Neural progenitor cell (in vitro differentiated cells): ENCODE measurements at regions not wholly inside any gene's neighbourhood (a gene's known extent, or its start where the extent isn't known, plus 50 kb on each side); places are given as distances from the start of the nearest gene placed in this dataset.
A peak's percentile ranks its signal among the peaks of the same experiment; 100 is the strongest.

ENCODE experiments used
- DNase-seq: peaks from one replicate; pipeline ENCODE4 v3.0.0-alpha.2; 2016; ENCODE audit warnings: low spot score
- H2AFZ ChIP-seq: fragments of 200-600 bp; sonication (generic); replicated peaks from 2 replicates; pipeline ENCODE4 v1.6.1; 2016; ENCODE audit warnings: antibody characterized with exemption
- H3F3A ChIP-seq: fragments of 200-600 bp; sonication (generic); 2 replicates; pipeline ENCODE4 v1.6.1; 2016; ENCODE audit warnings: antibody characterized with exemption, low read depth
- H3K27ac ChIP-seq: fragments of 200-600 bp; sonication (generic); 2 replicates; pipeline ENCODE4 v1.5.1; 2016; ENCODE audit warnings: mild to moderate bottlenecking
- H3K27me3 ChIP-seq: fragments of 200-600 bp; sonication (generic); 2 replicates; pipeline ENCODE4 v1.6.1; 2016; ENCODE audit warnings: mild to moderate bottlenecking, moderate library complexity
- H3K36me3 ChIP-seq: fragments of 200-600 bp; sonication (generic); 2 replicates; pipeline ENCODE4 v1.5.1; 2016
- H3K4me1 ChIP-seq: fragments of 200-600 bp; sonication (generic); 2 replicates; pipeline ENCODE4 v1.6.1; 2016; ENCODE audit warnings: mixed run types
- H3K4me2 ChIP-seq: fragments of 200-600 bp; sonication (generic); 2 replicates; pipeline ENCODE4 v1.6.1; 2016
- H3K4me3 ChIP-seq: fragments of 200-600 bp; sonication (generic); 2 replicates; pipeline ENCODE4 v1.5.1; 2016
- H3K79me2 ChIP-seq: fragments of 200-600 bp; sonication (generic); 2 replicates; pipeline ENCODE4 v1.6.1; 2016; ENCODE audit warnings: low read depth
- H3K9ac ChIP-seq: fragments of 200-600 bp; sonication (generic); 2 replicates; pipeline ENCODE4 v1.6.1; 2016
- H3K9me3 ChIP-seq: fragments of 200-600 bp; sonication (generic); 2 replicates; pipeline ENCODE4 v1.5.1; 2016; ENCODE audit warnings: low read depth
- H4K20me1 ChIP-seq: fragments of 200-600 bp; sonication (generic); 2 replicates; pipeline ENCODE4 v1.6.1; 2016; ENCODE audit warnings: low read depth
- H3K27ac Mint-ChIP-seq: 3 replicates; pipeline ENCODE4 v1.8.0; 2021; ENCODE audit warnings: mixed read lengths
- H3K27me3 Mint-ChIP-seq: 2 replicates; pipeline ENCODE4 v1.8.0; 2022; ENCODE audit warnings: low read depth, mild to moderate bottlenecking, inconsistent platforms, moderate library complexity, mixed read lengths; ENCODE audit not compliant: insufficient read depth
- H3K36me3 Mint-ChIP-seq: 3 replicates; pipeline ENCODE4 v1.8.0; 2021; ENCODE audit warnings: mixed read lengths
- H3K4me1 Mint-ChIP-seq: 3 replicates; pipeline ENCODE4 v1.8.0; 2021; ENCODE audit warnings: mixed read lengths
- H3K4me3 Mint-ChIP-seq: 3 replicates; pipeline ENCODE4 v1.8.0; 2021; ENCODE audit warnings: mild to moderate bottlenecking, moderate library complexity, mixed read lengths
- H3K9me3 Mint-ChIP-seq: 3 replicates; pipeline ENCODE4 v1.8.0; 2020; ENCODE audit warnings: mixed read lengths
- CTCF ChIP-seq: fragments of 200-600 bp; sonication (generic); IDR thresholded peaks from 2 replicates; pipeline ENCODE4 v1.5.1; 2017; ENCODE audit warnings: antibody characterized with exemption, mild to moderate bottlenecking
- EZH2 ChIP-seq: fragments of 200-600 bp; sonication (generic); IDR thresholded peaks from 2 replicates; pipeline ENCODE4 v1.6.1; 2017; ENCODE audit warnings: antibody characterized with exemption, mild to moderate bottlenecking, moderate library complexity
- EZH2phosphoT487 ChIP-seq: fragments of 200-600 bp; sonication (generic); IDR thresholded peaks from 2 replicates; pipeline ENCODE4 v1.6.1; 2017; ENCODE audit warnings: antibody characterized with exemption

- H3K9me3 ChIP-seq: peaks cover 4% of the 10 kb centered on the region
- H3K27me3 Mint-ChIP-seq: no peaks in the 10 kb centered on the region
- H4K20me1 ChIP-seq: no peaks in the 10 kb centered on the region
- no peak overlapping the region for H2AFZ ChIP-seq
- no peaks in the 10 kb centered on the region for H3F3A ChIP-seq
- no peaks in the 10 kb centered on the region for H3K27me3 ChIP-seq
- peak overlapping the region; percentile 34 for H3K4me2 ChIP-seq
- H3K4me1 Mint-ChIP-seq: no peaks in the 10 kb centered on the region
- H3K4me3 ChIP-seq: no peak overlapping the region
- no peaks in the 10 kb centered on the region for H3K79me2 ChIP-seq
- no peak overlapping the region for H3K27ac ChIP-seq
- H3K36me3 Mint-ChIP-seq: no peaks in the 10 kb centered on the region
- H3K27ac Mint-ChIP-seq: no peak overlapping the region
- H3K9me3 Mint-ChIP-seq: no peaks in the 10 kb centered on the region
- H3K4me3 Mint-ChIP-seq: no peak overlapping the region
- H3K9ac ChIP-seq: no peak overlapping the region
- TF ChIP-seq EZH2phosphoT487 (no peak), EZH2 (no peak), CTCF (no peak)
- peak; percentile 16 for DNase-seq
- H3K36me3 ChIP-seq: no peaks in the 10 kb centered on the region
- H3K4me1 ChIP-seq: peaks cover 13% of the 10 kb centered on the region
Observed at GRCh38 chr4:130722361-130722760, 1626.4 kb downstream of the C4orf33 start.

- H3K27ac ChIP-seq: no peak overlapping the region
- H3K27me3 ChIP-seq: no peaks in the 10 kb centered on the region
- no peaks in the 10 kb centered on the region for H3K9me3 Mint-ChIP-seq
- H3K4me3 Mint-ChIP-seq: no peak overlapping the region
- H3K36me3 ChIP-seq: no peaks in the 10 kb centered on the region
- no peak overlapping the region for H3K9ac ChIP-seq
- H3K79me2 ChIP-seq: no peaks in the 10 kb centered on the region
- DNase-seq: no peak
- no peaks in the 10 kb centered on the region for H3K4me1 ChIP-seq
- H3K4me2 ChIP-seq: no peak overlapping the region
- H3K27ac Mint-ChIP-seq: no peak overlapping the region
- TF ChIP-seq EZH2: no peak
- no peak for TF ChIP-seq CTCF
- TF ChIP-seq EZH2phosphoT487: no peak
- no peaks in the 10 kb centered on the region for H4K20me1 ChIP-seq
- H3K4me1 Mint-ChIP-seq: no peaks in the 10 kb centered on the region
- no peaks in the 10 kb centered on the region for H3K9me3 ChIP-seq
- no peaks in the 10 kb centered on the region for H3K27me3 Mint-ChIP-seq
- H2AFZ ChIP-seq: no peak overlapping the region
- no peak overlapping the region for H3K4me3 ChIP-seq
- no peaks in the 10 kb centered on the region for H3K36me3 Mint-ChIP-seq
- no peaks in the 10 kb centered on the region for H3F3A ChIP-seq
Observed at GRCh38 chr4:130736436-130737185, 1640.7 kb downstream of the C4orf33 start.

- H3K9me3 Mint-ChIP-seq: no peaks in the 10 kb centered on the region
- no peak overlapping the region for H3K27ac Mint-ChIP-seq
- H3K27me3 ChIP-seq: no peaks in the 10 kb centered on the region
- H3K9ac ChIP-seq: no peak overlapping the region
- H3K9me3 ChIP-seq: no peaks in the 10 kb centered on the region
- no peaks in the 10 kb centered on the region for H3F3A ChIP-seq
- H3K4me3 Mint-ChIP-seq: no peak overlapping the region
- no peak overlapping the region for H3K4me2 ChIP-seq
- H3K4me1 ChIP-seq: no peaks in the 10 kb centered on the region
- H2AFZ ChIP-seq: no peak overlapping the region
- H3K27me3 Mint-ChIP-seq: no peaks in the 10 kb centered on the region
- no peaks in the 10 kb centered on the region for H3K36me3 ChIP-seq
- H4K20me1 ChIP-seq: no peaks in the 10 kb centered on the region
- H3K36me3 Mint-ChIP-seq: no peaks in the 10 kb centered on the region
- no peak overlapping the region for H3K27ac ChIP-seq
- no peaks in the 10 kb centered on the region for H3K79me2 ChIP-seq
- no peak for TF ChIP-seq EZH2
- no peak for TF ChIP-seq EZH2phosphoT487
- TF ChIP-seq CTCF: no peak
- no peak overlapping the region for H3K4me3 ChIP-seq
- H3K4me1 Mint-ChIP-seq: no peaks in the 10 kb centered on the region
- no peak for DNase-seq
Observed at GRCh38 chr4:130738233-130738632, 1642.3 kb downstream of the C4orf33 start.
